Thoracic aorta (tissue), 2 donors: ENCODE measurements at regions not wholly inside any gene's neighbourhood (a gene's known extent, or its start where the extent isn't known, plus 50 kb on each side); places are given as distances from the start of the nearest gene placed in this dataset.

ENCODE experiments used
- ATAC-seq: fragments of 150-250 bp; one replicate; pipeline ENCODE4 v1.8.0; 2017; ENCODE audit warnings: low read depth; ENCODE audit not compliant: insufficient number of reproducible peaks, low FRiP score
- DNase-seq: peaks from one replicate; pipeline ENCODE4 v3.0.0-alpha.2; 2020; ENCODE audit warnings: low spot score
- H3K27ac ChIP-seq, 2 donors: fragments of 200-600 bp; sonication (generic); 1 replicate in 1 of 2; 2 replicates in 1 of 2; pipeline ENCODE4 v1.5.1; 2016; ENCODE audit warnings: mild to moderate bottlenecking in 2 of 2, moderate library complexity in 2 of 2
- H3K27me3 ChIP-seq: fragments of 200-600 bp; sonication (generic); replicated peaks from 2 replicates; pipeline ENCODE4 v1.6.0; 2016; ENCODE audit warnings: mild to moderate bottlenecking; ENCODE audit not compliant: insufficient read depth
- H3K36me3 ChIP-seq: fragments of 200-600 bp; sonication (generic); one replicate; pipeline ENCODE4 v1.5.1; 2016
- H3K4me1 ChIP-seq, 2 donors: fragments of 200-600 bp; sonication (generic); 1 replicate in 1 of 2; 2 replicates in 1 of 2; pipeline versions ENCODE4 v1.5.1 to v1.6.0; 2016; ENCODE audit warnings: low read depth in 2 of 2, mild to moderate bottlenecking in 1 of 2; ENCODE audit not compliant: control insufficient read depth in 1 of 2
- H3K4me3 ChIP-seq: fragments of 200-600 bp; sonication (generic); 2 replicates; pipeline ENCODE4 v1.5.1; 2016; ENCODE audit warnings: mild to moderate bottlenecking
- H3K9me3 ChIP-seq: fragments of 200-600 bp; sonication (generic); 2 replicates; pipeline ENCODE4 v1.5.1; 2016
- CTCF ChIP-seq: fragments of 200-600 bp; sonication (generic); IDR thresholded peaks from one replicate; pipeline ENCODE4 v1.5.1; 2019; ENCODE audit warnings: antibody characterized with exemption

- no peaks in the 10 kb centered on the region for H3K4me1 ChIP-seq
- H3K4me3 ChIP-seq: no peak overlapping the region
- DNase-seq (no peak), ATAC-seq (no peak)
- H3K27me3 ChIP-seq: no peaks in the 10 kb centered on the region
- H3K36me3 ChIP-seq: no peaks in the 10 kb centered on the region
- no peak for TF ChIP-seq CTCF
- H3K9me3 ChIP-seq: no peaks in the 10 kb centered on the region
- no peak overlapping the region for H3K27ac ChIP-seq
Measured at GRCh38 chr17:54466875-54467274, 433.8 kb upstream of the TOM1L1 start.

- H3K4me1 ChIP-seq: no peaks in the 10 kb centered on the region
- no peak overlapping the region for H3K4me3 ChIP-seq
- H3K27me3 ChIP-seq: no peaks in the 10 kb centered on the region
- H3K36me3 ChIP-seq: no peaks in the 10 kb centered on the region
- TF ChIP-seq CTCF: no peak
- H3K9me3 ChIP-seq: no peaks in the 10 kb centered on the region
- no peak overlapping the region for H3K27ac ChIP-seq
- no peak for DNase-seq
- no peak for ATAC-seq
Measured at GRCh38 chr17:54482843-54483242, 417.8 kb upstream of the TOM1L1 start.

GRCh38 chr17:54493691-54494090, 407.0 kb upstream of the TOM1L1 start:
- Histone ChIP-seq H3K27me3 (no peaks in the 10 kb centered on the region), H3K4me1 (no peaks in the 10 kb centered on the region), H3K4me3 (no peak overlapping the region), H3K36me3 (no peaks in the 10 kb centered on the region), H3K27ac (no peak overlapping the region), H3K9me3 (no peaks in the 10 kb centered on the region)
- TF ChIP-seq CTCF: no peak
- DNase-seq (no peak), ATAC-seq (no peak)

- Histone ChIP-seq H3K36me3 (no peaks in the 10 kb centered on the region), H3K27me3 (no peaks in the 10 kb centered on the region), H3K9me3 (no peaks in the 10 kb centered on the region), H3K4me1 (no peaks in the 10 kb centered on the region), H3K27ac (no peak overlapping the region), H3K4me3 (no peak overlapping the region)
- DNase-seq (no peak), ATAC-seq (no peak)
- no peak for TF ChIP-seq CTCF
Measured at GRCh38 chr17:54494721-54495715, 405.6 kb upstream of the TOM1L1 start.

GRCh38 chr17:54505404-54505803, 395.2 kb upstream of the TOM1L1 start:
- H3K9me3 ChIP-seq: no peaks in the 10 kb centered on the region
- H3K27me3 ChIP-seq: no peaks in the 10 kb centered on the region
- H3K4me3 ChIP-seq: no peak overlapping the region
- no peak overlapping the region for H3K27ac ChIP-seq
- no peak for DNase-seq
- ATAC-seq: no peak
- no peaks in the 10 kb centered on the region for H3K36me3 ChIP-seq
- H3K4me1 ChIP-seq: no peaks in the 10 kb centered on the region
- TF ChIP-seq CTCF: no peak
